ENCODE measurements at regions not wholly inside any gene's neighbourhood (a gene's known extent, or its start where the extent isn't known, plus 50 kb on each side); places are given as distances from the start of the nearest gene placed in this dataset.

DNA sequence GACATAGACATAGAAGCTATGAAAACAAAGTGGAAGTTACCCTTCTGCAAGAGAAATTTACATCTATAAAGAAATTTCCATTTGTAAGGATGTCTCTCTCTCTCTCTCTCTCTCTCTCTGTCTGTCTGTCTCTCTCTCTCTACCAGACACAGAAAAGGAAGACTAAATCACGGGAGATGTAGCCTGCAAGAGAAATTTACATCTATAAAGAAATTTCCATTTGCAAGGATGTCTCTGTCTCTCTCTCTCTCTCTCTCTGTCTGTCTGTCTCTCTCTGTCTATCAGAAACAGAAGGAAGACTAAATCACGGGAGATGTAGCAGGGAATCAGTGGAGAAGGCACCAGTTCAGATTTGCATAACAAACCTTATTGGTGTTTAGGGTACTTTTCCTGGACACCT lies 65.6 kb upstream of the CTSO start:
- no peak for TF ChIP-seq CTCF (IDR thresholded peaks at IDR 0.05)
- no peak for TF ChIP-seq POLR2AphosphoS5 (IDR thresholded peaks at IDR 0.05)
- no peak for TF ChIP-seq POLR2A (IDR thresholded peaks at IDR 0.05)
- no peak for TF ChIP-seq EP300 (IDR thresholded peaks at IDR 0.05)

Measured in suprapubic skin (tissue), 4 donors.